Neural cell (in vitro differentiated cells): ENCODE measurements at regions not wholly inside any gene's neighbourhood (a gene's known extent, or its start where the extent isn't known, plus 50 kb on each side); places are given as distances from the start of the nearest gene placed in this dataset.

Source experiments
- H2AFZ ChIP-seq: fragments of 200-600, 300-800 bp; sonication (generic), shearing (Covaris generic); 2 replicates; pipeline ENCODE4 v1.6.0; 2014; ENCODE audit warnings: low read depth, mild to moderate bottlenecking, antibody characterized with exemption, low read length, moderate library complexity
- H3F3A ChIP-seq: fragments of 200-600 bp; shearing (Covaris generic); 2 replicates; pipeline ENCODE4 v1.6.1; 2016; ENCODE audit warnings: mild to moderate bottlenecking, moderate library complexity, mixed read lengths, antibody characterized with exemption, low read length; ENCODE audit not compliant: insufficient read depth, poor library complexity, severe bottlenecking
- H3K27ac ChIP-seq: fragments of 200-600, 300-800 bp; sonication (generic), shearing (Covaris generic); 2 replicates; pipeline ENCODE4 v1.5.1; 2014; ENCODE audit warnings: mild to moderate bottlenecking, low read length, moderate library complexity
- H3K27me3 ChIP-seq: fragments of 300-800, 200-600 bp; sonication (generic), shearing (Covaris generic); 2 replicates; pipeline ENCODE4 v1.6.0; 2014; ENCODE audit warnings: mild to moderate bottlenecking, low read depth, low read length, moderate library complexity; ENCODE audit not compliant: insufficient read depth
- H3K36me3 ChIP-seq: fragments of 300-800, 200-600 bp; sonication (generic), shearing (Covaris generic); 2 replicates; pipeline ENCODE4 v1.5.1; 2014; ENCODE audit warnings: mild to moderate bottlenecking, antibody characterized with exemption, low read length, moderate library complexity; ENCODE audit not compliant: insufficient read depth
- H3K4me2 ChIP-seq: fragments of 300-800, 200-600 bp; sonication (generic), shearing (Covaris generic); 2 replicates; pipeline ENCODE4 v1.6.0; 2014; ENCODE audit warnings: mild to moderate bottlenecking, low read length
- H3K4me3 ChIP-seq: fragments of 300-800, 200-600 bp; sonication (generic), shearing (Covaris generic); 2 replicates; pipeline ENCODE4 v1.5.1; 2014; ENCODE audit warnings: mild to moderate bottlenecking, low read length, moderate library complexity
- H3K79me2 ChIP-seq: fragments of 200-600 bp; shearing (Covaris generic); replicated peaks from 2 replicates; pipeline ENCODE4 v1.6.0; 2014; ENCODE audit warnings: mild to moderate bottlenecking, low read length, moderate library complexity; ENCODE audit not compliant: insufficient read depth
- H3K9ac ChIP-seq: fragments of 300-800, 200-600 bp; sonication (generic), shearing (Covaris generic); 2 replicates; pipeline ENCODE4 v1.6.1; 2016; ENCODE audit warnings: mild to moderate bottlenecking, low read length, mixed read lengths
- H3K9me2 ChIP-seq: fragments of 200-600 bp; shearing (Covaris generic); 2 replicates; pipeline ENCODE4 v1.6.1; 2016; ENCODE audit warnings: mild to moderate bottlenecking, low read length, mixed read lengths; ENCODE audit not compliant: insufficient read depth
- H3K9me3 ChIP-seq: fragments of 200-600, 300-800 bp; sonication (generic), shearing (Covaris generic); 2 replicates; pipeline ENCODE4 v1.6.1; 2016; ENCODE audit warnings: mild to moderate bottlenecking, mixed run types, low read length, moderate library complexity, mixed read lengths
- H4K20me1 ChIP-seq: fragments of 200-600 bp; shearing (Covaris generic); 2 replicates; pipeline ENCODE4 v1.6.1; 2016; ENCODE audit warnings: mild to moderate bottlenecking, mixed run types; ENCODE audit not compliant: insufficient read depth
- CTCF ChIP-seq: fragments of 450-650 bp; IDR thresholded peaks from 2 replicates; pipeline ENCODE4 v1.5.1; 2014; ENCODE audit warnings: antibody characterized with exemption, mild to moderate bottlenecking, moderate library complexity; ENCODE audit not compliant: poor library complexity, severe bottlenecking
- EP300 ChIP-seq: fragments of 450-650 bp; conservative IDR thresholded peaks from 2 replicates; pipeline ENCODE4 v1.6.1; 2014; ENCODE audit warnings: antibody characterized with exemption, mild to moderate bottlenecking, moderate library complexity; ENCODE audit not compliant: poor library complexity, severe bottlenecking
- EZH2 ChIP-seq: fragments of 200-600, 300-800 bp; shearing (Covaris generic), sonication (generic); IDR thresholded peaks from 2 replicates; pipeline ENCODE4 v1.6.1; 2014; ENCODE audit warnings: antibody characterized with exemption, low read length, borderline replicate concordance, mild to moderate bottlenecking; ENCODE audit not compliant: insufficient read depth, poor library complexity, severe bottlenecking
- MXI1 ChIP-seq: fragments of 450-650 bp; conservative IDR thresholded peaks from 2 replicates; pipeline ENCODE4 v1.6.1; 2014; ENCODE audit warnings: antibody characterized with exemption, mild to moderate bottlenecking; ENCODE audit not compliant: poor library complexity, severe bottlenecking
- POLR2AphosphoS5 ChIP-seq: IDR thresholded peaks from 2 replicates; pipeline ENCODE4 v1.6.1; 2012
- RAD21 ChIP-seq: fragments of 450-650 bp; conservative IDR thresholded peaks from 2 replicates; pipeline ENCODE4 v1.6.1; 2014; ENCODE audit warnings: antibody characterized with exemption, mild to moderate bottlenecking, moderate library complexity
- REST ChIP-seq: IDR thresholded peaks from 2 replicates; pipeline ENCODE4 v1.6.1; 2012; ENCODE audit warnings: borderline replicate concordance
- SMC3 ChIP-seq: fragments of 450-650 bp; conservative IDR thresholded peaks from 2 replicates; pipeline ENCODE4 v1.6.1; 2014; ENCODE audit warnings: antibody characterized with exemption, mild to moderate bottlenecking, moderate library complexity; ENCODE audit not compliant: poor library complexity
- TAF1 ChIP-seq: IDR thresholded peaks from 2 replicates; pipeline ENCODE4 v1.6.1; 2012; ENCODE audit warnings: low read depth

- H2AFZ ChIP-seq = no peak overlapping the region
- H3K4me3 ChIP-seq = no peak overlapping the region
- peak overlapping the region; percentile 63 for H3K27ac ChIP-seq
- H3F3A ChIP-seq = no peaks in the 10 kb centered on the region
- no peak for TF ChIP-seq REST
- TF ChIP-seq TAF1 = no peak
- H3K27me3 ChIP-seq = no peaks in the 10 kb centered on the region
- no peak overlapping the region for H3K9ac ChIP-seq
- no peaks in the 10 kb centered on the region for H3K9me3 ChIP-seq
- no peaks in the 10 kb centered on the region for H3K36me3 ChIP-seq
- no peaks in the 10 kb centered on the region for H3K79me2 ChIP-seq
- no peaks in the 10 kb centered on the region for H3K9me2 ChIP-seq
- no peak overlapping the region for H3K4me2 ChIP-seq
- no peaks in the 10 kb centered on the region for H4K20me1 ChIP-seq
Measured at GRCh38 chr5:27275345-27275744, 237.0 kb upstream of the CDH9 start.

GRCh38 chr5:27269766-27270165, 231.4 kb upstream of the CDH9 start:
- Histone ChIP-seq H4K20me1 (no peaks in the 10 kb centered on the region), H3K79me2 (no peaks in the 10 kb centered on the region), H3K9me2 (no peaks in the 10 kb centered on the region), H2AFZ (no peak overlapping the region), H3K27ac (no peak overlapping the region), H3K36me3 (no peaks in the 10 kb centered on the region), H3K4me2 (no peak overlapping the region), H3K9me3 (no peaks in the 10 kb centered on the region), H3F3A (no peaks in the 10 kb centered on the region), H3K4me3 (no peak overlapping the region), H3K9ac (no peak overlapping the region), H3K27me3 (no peaks in the 10 kb centered on the region)
- TF ChIP-seq EP300 = no peak

- H3K79me2 ChIP-seq = no peaks in the 10 kb centered on the region
- H3K9ac ChIP-seq = no peak overlapping the region
- H3K9me3 ChIP-seq = no peaks in the 10 kb centered on the region
- H3K4me2 ChIP-seq = no peak overlapping the region
- no peaks in the 10 kb centered on the region for H3K36me3 ChIP-seq
- no peak overlapping the region for H3K27ac ChIP-seq
- H3K4me3 ChIP-seq = no peak overlapping the region
- TF ChIP-seq SMC3 (no peak), TAF1 (no peak), EP300 (no peak), POLR2AphosphoS5 (no peak), EZH2 (no peak), MXI1 (no peak), CTCF (no peak), REST (no peak), RAD21 (no peak)
- no peak overlapping the region for H2AFZ ChIP-seq
- H4K20me1 ChIP-seq = no peaks in the 10 kb centered on the region
- no peaks in the 10 kb centered on the region for H3K27me3 ChIP-seq
- no peaks in the 10 kb centered on the region for H3F3A ChIP-seq
- H3K9me2 ChIP-seq = no peaks in the 10 kb centered on the region
Measured at GRCh38 chr5:27267209-27267824, 228.9 kb upstream of the CDH9 start.
